ENCODE measurements at regions not wholly inside any gene's neighbourhood (a gene's known extent, or its start where the extent isn't known, plus 50 kb on each side); places are given as distances from the start of the nearest gene placed in this dataset.

DNA sequence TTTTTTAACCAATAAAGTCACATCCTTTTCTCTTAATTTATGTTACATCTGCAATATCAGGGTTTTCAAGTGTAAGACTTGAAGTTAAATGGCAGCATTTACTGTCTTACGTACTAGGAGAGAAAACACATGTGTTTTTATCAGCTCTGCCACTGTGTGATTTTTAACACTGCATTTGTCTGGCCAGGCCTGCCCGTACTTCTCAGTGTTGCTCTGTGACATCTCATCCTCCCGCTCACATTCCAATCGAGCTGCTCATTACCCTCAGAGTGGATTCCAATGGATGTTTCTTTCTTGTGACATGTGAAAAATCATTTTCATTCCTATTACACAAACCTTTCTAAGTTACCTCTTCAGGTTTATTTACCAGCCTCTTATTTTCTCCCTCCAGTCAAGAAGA lies 420.3 kb downstream of the FAT4 start:
- in situ Hi-C loops (cut with HindIII; ENCODE audit: low sequenced_read_pairs) = no loop called here

DNA sequence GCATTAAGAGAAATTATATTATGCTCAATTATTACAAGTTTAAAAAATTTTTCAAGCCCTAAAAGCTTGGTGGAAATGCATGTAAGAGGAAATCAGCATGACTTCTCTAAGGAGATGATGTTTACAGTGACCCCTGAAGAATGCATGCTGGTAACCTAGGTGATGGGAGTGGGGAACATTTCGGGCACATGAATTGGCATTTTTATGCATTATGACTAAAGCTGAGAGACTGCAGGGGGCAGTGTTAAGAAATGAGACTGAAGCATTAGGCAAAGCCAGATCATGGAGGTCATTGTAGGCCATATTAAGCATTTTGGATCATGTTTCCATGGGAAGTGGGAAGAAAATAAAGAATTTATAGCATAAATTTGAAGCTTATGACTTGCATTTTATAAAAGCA lies 421.3 kb downstream of the FAT4 start:
- in situ Hi-C loops (cut with HindIII; ENCODE audit: low sequenced_read_pairs) = no loop called here

GRCh38 chr4:125739760-125740159 lies 425.0 kb downstream of the FAT4 start:
- in situ Hi-C loops (cut with HindIII; ENCODE audit: low sequenced_read_pairs) = no loop called here

DNA sequence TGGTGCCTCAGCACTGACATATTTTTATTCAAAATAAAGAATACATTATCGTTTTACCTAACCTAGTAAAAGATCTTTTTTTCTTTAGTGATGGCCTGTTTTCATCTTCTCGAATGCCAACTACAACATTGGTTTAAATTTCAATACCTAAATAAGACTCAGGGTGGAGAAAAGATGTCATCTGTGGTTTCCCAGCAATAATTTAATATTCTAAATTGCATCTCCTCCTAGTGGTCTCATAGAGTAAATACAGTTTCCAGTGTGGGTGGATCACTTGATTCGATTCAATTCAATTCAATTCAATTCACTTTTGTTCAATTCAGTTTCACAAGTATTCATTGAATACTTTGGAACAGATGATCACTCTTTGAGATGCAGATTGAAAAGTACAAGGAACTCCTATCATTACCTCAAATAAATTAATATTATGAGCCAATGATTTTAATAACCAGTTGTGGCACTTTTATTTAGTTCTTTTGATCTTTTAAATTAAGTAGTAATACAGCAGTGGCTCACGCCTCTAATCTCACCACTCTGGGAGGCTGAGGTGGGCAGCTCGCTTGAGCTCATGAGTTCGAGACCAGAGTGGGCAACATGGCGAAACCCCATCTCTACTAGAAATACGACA lies 427.2 kb downstream of the FAT4 start:
- in situ Hi-C loops (cut with HindIII; ENCODE audit: low sequenced_read_pairs) = no loop called here

DNA sequence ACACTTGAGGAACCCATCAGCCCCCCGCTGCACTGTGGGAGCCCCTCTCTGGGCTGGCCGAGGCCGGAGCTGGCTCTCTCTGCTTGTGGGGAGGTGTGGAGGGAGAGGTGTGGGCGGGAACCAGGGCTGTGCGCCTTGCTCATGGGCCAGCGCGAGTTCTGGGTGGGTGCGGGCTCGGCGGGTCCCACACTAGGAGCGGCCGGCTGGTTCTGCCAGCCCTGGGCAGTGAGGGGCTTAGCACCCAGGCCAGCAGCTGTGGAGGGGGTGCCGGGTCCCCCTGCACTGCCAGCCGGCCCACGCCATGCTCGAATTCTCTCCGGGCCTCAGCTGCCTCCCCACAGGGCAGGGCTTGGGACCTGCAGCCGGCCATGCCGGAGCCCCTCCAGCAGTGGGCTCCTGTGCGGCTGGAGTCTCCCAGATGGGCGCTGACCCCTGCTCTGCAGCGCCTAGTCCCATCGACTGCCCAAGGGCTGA lies 430.2 kb downstream of the FAT4 start:
- in situ Hi-C loops (cut with HindIII; ENCODE audit: low sequenced_read_pairs) = no loop called here

DNA sequence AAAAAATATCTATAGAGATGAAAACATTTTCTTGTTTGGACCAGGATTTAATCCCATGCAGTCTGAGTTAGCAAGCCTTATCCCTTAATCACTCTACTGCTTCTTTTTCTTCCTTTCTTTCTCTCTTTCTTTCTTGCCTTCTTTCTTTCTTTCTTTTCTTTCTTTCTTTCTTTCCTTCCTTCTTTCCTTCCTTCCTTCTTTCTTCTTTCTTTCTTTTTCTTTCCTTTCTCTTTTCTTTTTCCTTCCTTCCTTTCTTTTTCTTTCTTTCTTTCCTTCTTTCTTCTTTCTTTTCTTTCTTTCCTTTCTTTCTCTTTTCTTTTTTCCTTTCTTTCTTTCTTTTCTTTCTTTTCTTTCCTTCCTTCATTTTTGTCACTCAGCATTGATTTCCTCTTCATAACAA lies 434.6 kb downstream of the FAT4 start:
- in situ Hi-C loops (cut with HindIII; ENCODE audit: low sequenced_read_pairs) = no loop called here

GRCh38 chr4:125750399-125750798 lies 435.6 kb downstream of the FAT4 start:
- in situ Hi-C loops (cut with HindIII; ENCODE audit: low sequenced_read_pairs) = no loop called here

GRCh38 chr4:125750828-125751466 lies 436.2 kb downstream of the FAT4 start:
- in situ Hi-C loops (cut with HindIII; ENCODE audit: low sequenced_read_pairs) = no loop called here

GRCh38 chr4:125758438-125758837 lies 443.7 kb downstream of the FAT4 start:
- in situ Hi-C loops (cut with HindIII; ENCODE audit: low sequenced_read_pairs) = no loop called here

- in situ Hi-C loops (cut with HindIII; ENCODE audit: low sequenced_read_pairs) = no loop called here
Measured at GRCh38 chr4:125760201-125760819, 445.6 kb downstream of the FAT4 start.

- in situ Hi-C loops (cut with HindIII; ENCODE audit: low sequenced_read_pairs) = no loop called here
Measured at GRCh38 chr4:125760956-125761355, 446.2 kb downstream of the FAT4 start.

GRCh38 chr4:125762537-125762936 lies 447.8 kb downstream of the FAT4 start:
- in situ Hi-C loops (cut with HindIII; ENCODE audit: low sequenced_read_pairs) = no loop called here

DNA sequence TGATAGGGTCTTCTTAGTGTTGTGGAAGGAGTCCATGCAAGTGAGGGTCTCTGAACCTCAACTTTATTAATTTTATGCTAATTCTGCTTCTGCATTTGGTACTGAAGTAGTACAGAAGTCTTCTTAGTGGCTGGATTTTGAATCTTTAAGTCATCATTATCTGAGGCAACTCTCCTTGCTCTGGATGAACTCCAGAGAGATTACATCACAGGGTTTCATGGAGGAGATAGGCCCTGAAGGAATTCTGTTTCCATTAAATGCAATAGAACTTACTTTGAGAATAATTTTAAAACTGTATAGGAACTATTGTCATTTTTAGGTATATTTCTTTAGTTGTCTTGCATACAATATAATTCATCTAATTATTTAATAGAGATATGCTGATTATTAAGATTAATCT lies 451.2 kb downstream of the FAT4 start:
- in situ Hi-C loops (cut with HindIII; ENCODE audit: low sequenced_read_pairs) = no loop called here

- in situ Hi-C loops (cut with HindIII; ENCODE audit: low sequenced_read_pairs) = no loop called here
Measured at GRCh38 chr4:125770814-125771398, 456.2 kb downstream of the FAT4 start.

GRCh38 chr4:125772680-125773079 lies 457.9 kb downstream of the FAT4 start:
- in situ Hi-C loops (cut with HindIII; ENCODE audit: low sequenced_read_pairs) = no loop called here

DNA sequence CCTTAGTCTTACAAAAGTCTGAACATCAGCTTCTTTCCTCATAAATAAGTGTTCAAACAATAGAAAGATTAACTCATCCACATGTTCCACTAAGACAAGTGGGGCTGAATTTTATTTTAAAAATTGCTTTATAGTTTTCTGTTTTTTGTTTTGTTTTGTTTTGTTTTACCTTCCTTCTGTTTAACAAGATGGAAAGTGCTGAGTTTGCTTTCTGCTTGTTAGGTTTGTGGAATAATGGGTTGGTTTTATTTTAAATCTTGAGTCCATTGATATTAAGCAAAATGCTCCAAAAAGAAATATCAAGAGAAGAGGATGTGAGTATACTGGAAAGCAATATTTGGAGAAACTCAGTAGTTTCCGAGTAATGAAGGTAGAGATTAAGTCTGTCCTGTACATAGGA lies 458.7 kb downstream of the FAT4 start:
- in situ Hi-C loops (cut with HindIII; ENCODE audit: low sequenced_read_pairs) = no loop called here

- in situ Hi-C loops (cut with HindIII; ENCODE audit: low sequenced_read_pairs) = no loop called here
Measured at GRCh38 chr4:125773931-125774330, 459.2 kb downstream of the FAT4 start.

- in situ Hi-C loops (cut with HindIII; ENCODE audit: low sequenced_read_pairs) = no loop called here
Measured at GRCh38 chr4:125776146-125776545, 461.4 kb downstream of the FAT4 start.

GRCh38 chr4:125780164-125780563 lies 465.4 kb downstream of the FAT4 start:
- in situ Hi-C loops (cut with HindIII; ENCODE audit: low sequenced_read_pairs) = no loop called here

- in situ Hi-C loops (cut with HindIII; ENCODE audit: low sequenced_read_pairs) = no loop called here
Measured at GRCh38 chr4:125780747-125781146, 466.0 kb downstream of the FAT4 start.

DNA sequence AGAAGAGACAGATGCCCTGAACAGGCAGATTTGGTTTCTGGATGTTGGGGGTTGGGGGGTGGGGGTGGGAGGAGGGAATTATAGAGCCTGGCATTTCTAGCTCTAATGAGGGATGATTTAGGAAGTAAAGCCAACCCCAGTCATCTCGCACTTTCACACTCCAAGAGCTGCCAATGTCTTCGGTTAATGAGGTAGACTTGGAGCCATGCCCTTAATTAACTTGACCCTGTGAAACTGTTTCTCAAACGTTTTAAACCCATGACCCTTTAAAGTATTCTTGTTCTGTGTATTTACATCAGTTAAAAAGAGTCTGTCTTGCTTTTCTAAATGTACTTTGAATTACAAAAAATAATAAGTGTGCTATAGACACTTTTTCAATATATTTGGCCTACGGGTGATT lies 466.9 kb downstream of the FAT4 start:
- in situ Hi-C loops (cut with HindIII; ENCODE audit: low sequenced_read_pairs) = no loop called here

DNA sequence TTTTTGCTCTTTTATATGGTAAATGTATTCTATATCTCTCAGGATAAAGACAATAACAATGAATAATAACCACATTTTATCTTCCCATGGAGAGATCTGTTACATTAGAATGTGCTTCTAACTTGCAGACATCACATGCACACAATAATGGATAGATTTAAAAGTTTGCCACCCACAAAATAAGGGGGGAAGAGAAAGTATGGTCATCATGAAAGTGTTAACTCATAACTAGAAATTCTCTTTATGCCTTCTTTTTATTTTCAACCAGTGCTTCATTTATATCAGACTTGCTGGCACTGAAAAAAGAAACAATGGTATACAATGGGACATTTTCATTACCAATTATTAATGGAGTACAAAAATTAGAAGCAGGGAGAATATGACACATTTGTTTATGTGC lies 470.0 kb downstream of the FAT4 start:
- in situ Hi-C loops (cut with HindIII; ENCODE audit: low sequenced_read_pairs) = no loop called here

Measured in endothelial cell of hepatic sinusoid (primary cell).